Ishikawa (cell line): ENCODE measurements at regions not wholly inside any gene's neighbourhood (a gene's known extent, or its start where the extent isn't known, plus 50 kb on each side); places are given as distances from the start of the nearest gene placed in this dataset.

ENCODE experiments used
- CEBPB ChIP-seq: IDR thresholded peaks from 2 replicates; pipeline ENCODE4 v1.6.1; 2012
- CREB1 ChIP-seq: IDR thresholded peaks from 2 replicates; pipeline ENCODE4 v1.6.1; 2012; ENCODE audit warnings: low read depth
- EGR1 ChIP-seq: IDR thresholded peaks from 2 replicates; pipeline ENCODE4 v1.6.1; 2012
- EP300 ChIP-seq: IDR thresholded peaks from 2 replicates; pipeline ENCODE4 v1.6.1; 2012; ENCODE audit warnings: borderline replicate concordance
- MAX ChIP-seq: IDR thresholded peaks from 2 replicates; pipeline ENCODE4 v1.6.1; 2012
- NFIC ChIP-seq: IDR thresholded peaks from 2 replicates; pipeline ENCODE4 v1.6.1; 2012
- RAD21 ChIP-seq: IDR thresholded peaks from 2 replicates; pipeline ENCODE4 v1.6.1; 2012; ENCODE audit warnings: low read depth
- REST ChIP-seq: IDR thresholded peaks from 2 replicates; pipeline ENCODE4 v1.6.1; 2012; ENCODE audit warnings: low read depth, mild to moderate bottlenecking
- TAF1 ChIP-seq: IDR thresholded peaks from 2 replicates; pipeline ENCODE4 v1.6.1; 2012; ENCODE audit warnings: low read depth, mild to moderate bottlenecking
- YY1 ChIP-seq: IDR thresholded peaks from 2 replicates; pipeline ENCODE4 v1.6.1; 2012; ENCODE audit warnings: low read depth
- ZBTB7A ChIP-seq: IDR thresholded peaks from 2 replicates; pipeline ENCODE4 v1.6.1; 2012; ENCODE audit warnings: low read depth

GRCh38 chr12:60845696-60846095, 1249.9 kb downstream of the SLC16A7 start:
- TF ChIP-seq EP300 (no peak), CREB1 (no peak), CEBPB (no peak), NFIC (no peak), MAX (no peak), RAD21 (no peak), YY1 (no peak), TAF1 (no peak), EGR1 (no peak), REST (no peak), ZBTB7A (no peak)
